PC-9 (cell line): ENCODE measurements at regions not wholly inside any gene's neighbourhood (a gene's known extent, or its start where the extent isn't known, plus 50 kb on each side); places are given as distances from the start of the nearest gene placed in this dataset.

ENCODE experiments used
- BruUV-seq: library from RNA; stranded (reverse); fragments of 400-500 nt; replicated peaks from 2 replicates; lab custom pipeline; 2021; lab: Mats Ljungman, UMichigan
- CTCF ChIA-PET: fragments of 300-600 bp; sonication (Branson Sonifier 250); formaldehyde crosslinking; loops from one replicate; lab custom pipeline; 2022; ENCODE audit warnings: antibody characterized with exemption; lab: Charles Lee
- POLR2A ChIA-PET: fragments of 300-600 bp; sonication (Branson Sonifier 250); formaldehyde crosslinking; loops from one replicate; lab custom pipeline; 2022; ENCODE audit warnings: antibody characterized with exemption; ENCODE audit not compliant: unreplicated experiment; lab: Charles Lee
- DNase-seq, 2 experiments: peaks; one replicate each; pipeline versions ENCODE4 v3.0.0 to v3.0.0-alpha.2; 2015 to 2022; ENCODE audit warnings: mixed read lengths in 1 of 2
- H2AFZ ChIP-seq: fragments of 200-600 bp; sonication (generic); 2 replicates; pipeline ENCODE4 v1.8.1; 2017; ENCODE audit warnings: antibody characterized with exemption
- H3F3A ChIP-seq: fragments of 200-600 bp; sonication (generic); 2 replicates; pipeline ENCODE4 v1.8.1; 2017; ENCODE audit warnings: antibody characterized with exemption, mild to moderate bottlenecking, low read depth; ENCODE audit not compliant: insufficient read depth
- H3K27ac ChIP-seq: fragments of 200-600 bp; sonication (generic); 2 replicates; pipeline ENCODE4 v1.6.1; 2016; ENCODE audit warnings: mixed run types
- H3K27me3 ChIP-seq: fragments of 200-600 bp; sonication (generic); 2 replicates; pipeline ENCODE4 v1.6.1; 2016; ENCODE audit warnings: low read depth, mixed run types; ENCODE audit not compliant: insufficient read depth
- H3K36me3 ChIP-seq: fragments of 200-600 bp; sonication (generic); 2 replicates; pipeline ENCODE4 v1.6.1; 2016; ENCODE audit warnings: low read depth, mixed run types
- H3K4me1 ChIP-seq: fragments of 200-600 bp; sonication (generic); replicated peaks from 2 replicates; pipeline ENCODE4 v1.6.1; 2016; ENCODE audit warnings: mixed run types; ENCODE audit not compliant: insufficient read depth
- H3K4me2 ChIP-seq: fragments of 200-600 bp; sonication (generic); 2 replicates; pipeline ENCODE4 v1.6.1; 2017; ENCODE audit warnings: mixed run types
- H3K4me3 ChIP-seq: fragments of 200-600 bp; sonication (generic); 2 replicates; pipeline ENCODE4 v1.6.1; 2016; ENCODE audit warnings: mixed run types
- H3K79me2 ChIP-seq: fragments of 200-600 bp; sonication (generic); 2 replicates; pipeline ENCODE4 v1.6.1; 2017; ENCODE audit warnings: low read depth, mixed run types
- H3K9me2 ChIP-seq: fragments of 200-600 bp; sonication (generic); 2 replicates; pipeline ENCODE4 v1.8.1; 2017; ENCODE audit warnings: mild to moderate bottlenecking; ENCODE audit not compliant: insufficient read depth
- H3K9me3 ChIP-seq: fragments of 200-600 bp; sonication (generic); 2 replicates; pipeline ENCODE4 v1.8.1; 2016; ENCODE audit warnings: low read depth; ENCODE audit not compliant: insufficient read depth
- H4K20me1 ChIP-seq: fragments of 200-600 bp; sonication (generic); 2 replicates; pipeline ENCODE4 v1.8.1; 2017; ENCODE audit not compliant: insufficient read depth
- EZH2 ChIP-seq: fragments of 200-600 bp; sonication (generic); IDR thresholded peaks from 2 replicates; pipeline ENCODE4 v1.8.0; 2017; ENCODE audit warnings: antibody characterized with exemption, low read depth
- intact Hi-C: fragments of 100-400 bp; cut with micrococcal nuclease; formaldehyde crosslinking; loops from one replicate; pipeline ENCODE4 v1.10.0; 2022; ENCODE audit not compliant: unreplicated experiment
- TF ChIP-seq, protein P1 (sequence below): fragments of 200-600 bp; sonication (generic); conservative IDR thresholded peaks from 2 replicates; pipeline ENCODE4 v1.6.1; 2017; ENCODE audit warnings: mixed run types, antibody characterized with exemption, mild to moderate bottlenecking, moderate library complexity

DNA sequence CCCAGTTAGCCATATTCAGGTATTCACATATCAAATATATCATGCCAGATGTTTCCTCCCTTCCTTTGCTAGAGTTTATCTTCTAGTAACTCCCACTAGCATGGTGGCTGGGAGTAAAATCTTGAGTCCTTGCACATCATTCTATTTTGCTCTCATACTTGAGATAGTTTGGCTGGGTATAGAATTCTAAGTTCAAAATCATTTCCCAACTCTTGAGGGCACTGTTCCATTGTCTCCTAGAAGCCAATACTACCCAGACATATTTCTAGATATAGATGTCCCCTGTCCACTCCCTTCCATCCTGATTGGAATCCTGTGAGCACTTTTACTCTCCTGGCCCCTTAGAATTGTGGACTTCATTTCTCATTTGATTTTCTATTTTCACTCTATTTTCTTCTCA lies 104.7 kb downstream of the ZFP64 start:
- no peak overlapping the region for H3K4me3 ChIP-seq
- peaks cover 13% of the 10 kb centered on the region for H3K4me1 ChIP-seq
- H3K27ac ChIP-seq: no peak overlapping the region
- intact Hi-C loops: no loop called here
- ChIA-PET POLR2A (no interaction called here), CTCF (no interaction called here)
- DNase-seq: no peak
- no peaks in the 10 kb centered on the region for H3K9me2 ChIP-seq
- BruUV-seq: no TSS peak
- H3K36me3 ChIP-seq: peaks cover 51% of the 10 kb centered on the region
- peaks cover 24% of the 10 kb centered on the region; the same call in 1 of the 2 replicates for H3F3A ChIP-seq
- peaks cover 23% of the 10 kb centered on the region for H3K9me3 ChIP-seq
- no peak overlapping the region for H3K4me2 ChIP-seq
- H3K27me3 ChIP-seq: no peaks in the 10 kb centered on the region
- no peak for TF ChIP-seq EZH2
- TF ChIP-seq, protein P1, sequence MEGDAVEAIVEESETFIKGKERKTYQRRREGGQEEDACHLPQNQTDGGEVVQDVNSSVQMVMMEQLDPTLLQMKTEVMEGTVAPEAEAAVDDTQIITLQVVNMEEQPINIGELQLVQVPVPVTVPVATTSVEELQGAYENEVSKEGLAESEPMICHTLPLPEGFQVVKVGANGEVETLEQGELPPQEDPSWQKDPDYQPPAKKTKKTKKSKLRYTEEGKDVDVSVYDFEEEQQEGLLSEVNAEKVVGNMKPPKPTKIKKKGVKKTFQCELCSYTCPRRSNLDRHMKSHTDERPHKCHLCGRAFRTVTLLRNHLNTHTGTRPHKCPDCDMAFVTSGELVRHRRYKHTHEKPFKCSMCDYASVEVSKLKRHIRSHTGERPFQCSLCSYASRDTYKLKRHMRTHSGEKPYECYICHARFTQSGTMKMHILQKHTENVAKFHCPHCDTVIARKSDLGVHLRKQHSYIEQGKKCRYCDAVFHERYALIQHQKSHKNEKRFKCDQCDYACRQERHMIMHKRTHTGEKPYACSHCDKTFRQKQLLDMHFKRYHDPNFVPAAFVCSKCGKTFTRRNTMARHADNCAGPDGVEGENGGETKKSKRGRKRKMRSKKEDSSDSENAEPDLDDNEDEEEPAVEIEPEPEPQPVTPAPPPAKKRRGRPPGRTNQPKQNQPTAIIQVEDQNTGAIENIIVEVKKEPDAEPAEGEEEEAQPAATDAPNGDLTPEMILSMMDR: no peak
- H3K79me2 ChIP-seq: no peaks in the 10 kb centered on the region
- no peaks in the 10 kb centered on the region for H4K20me1 ChIP-seq
- H2AFZ ChIP-seq: no peak overlapping the region

DNA sequence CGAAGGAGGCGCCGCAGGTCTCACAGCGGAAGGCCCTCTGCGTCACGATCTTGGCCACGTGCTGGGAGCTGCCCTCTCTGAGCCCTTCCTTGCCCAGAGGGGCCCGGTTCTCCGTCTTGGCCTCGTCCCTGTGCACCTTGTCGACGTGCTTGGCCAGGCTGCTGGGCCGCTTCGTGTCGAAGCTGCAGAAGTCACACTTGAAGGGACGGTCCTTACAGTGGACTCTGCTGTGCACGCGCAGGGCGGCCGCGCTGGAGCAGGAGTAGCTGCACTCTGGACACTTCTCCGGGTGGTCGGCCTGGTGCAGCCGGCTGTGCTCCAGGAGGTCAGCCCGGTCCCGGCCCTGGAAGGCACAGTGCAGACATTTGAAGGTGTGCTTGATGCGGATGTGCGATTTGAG lies 106.9 kb downstream of the ZFP64 start:
- no peak for DNase-seq
- TF ChIP-seq, protein P1: no peak
- TF ChIP-seq EZH2: no peak
- Histone ChIP-seq H2AFZ (no peak overlapping the region), H3K36me3 (peaks cover 54% of the 10 kb centered on the region), H3K27ac (no peak overlapping the region), H3K4me3 (no peak overlapping the region), H3K9me3 (peaks cover 23% of the 10 kb centered on the region), H3K4me1 (peaks cover 13% of the 10 kb centered on the region), H3K4me2 (no peak overlapping the region), H4K20me1 (no peaks in the 10 kb centered on the region), H3F3A (peaks cover 21% of the 10 kb centered on the region; the same call in 1 of the 2 replicates), H3K79me2 (no peaks in the 10 kb centered on the region), H3K27me3 (no peaks in the 10 kb centered on the region), H3K9me2 (no peaks in the 10 kb centered on the region)
- ChIA-PET POLR2A (no interaction called here), CTCF (interaction anchor here (0.6 kb wide), 2 partner anchors 627 to 719 kb away, joined by 3 to 4 read pairs; no protein-coding TSS in a partner anchor)
- intact Hi-C loops: no loop called here
- BruUV-seq: no TSS peak

DNA sequence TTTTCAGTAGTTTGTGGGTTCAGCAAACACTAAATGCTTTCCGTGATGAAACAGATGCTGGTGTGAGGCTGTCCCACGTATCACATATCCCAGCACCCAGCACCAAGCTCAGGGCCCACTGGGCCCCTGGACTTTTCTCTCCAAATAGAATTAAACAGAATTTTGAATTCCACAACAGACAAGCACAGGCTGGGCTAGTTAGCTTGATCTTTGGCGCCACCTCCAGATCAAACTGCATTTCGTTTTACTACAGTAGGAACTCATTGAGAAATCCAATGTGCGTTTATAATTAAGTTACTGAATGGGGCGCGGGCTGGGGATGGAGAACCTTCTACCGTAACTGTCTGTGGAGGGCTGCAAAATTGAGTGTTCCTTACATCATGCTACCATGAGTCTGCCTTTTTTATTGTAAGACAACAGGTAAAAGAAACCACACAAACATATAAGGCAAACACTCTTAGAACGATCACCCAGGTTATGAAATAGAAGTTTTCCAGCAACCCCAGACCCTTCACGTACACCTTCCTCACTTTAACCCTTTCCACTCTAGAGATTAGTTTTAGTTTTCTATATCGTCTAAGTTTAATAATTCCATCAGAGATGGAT lies 107.8 kb downstream of the ZFP64 start:
- no peak for TF ChIP-seq EZH2
- TF ChIP-seq, protein P1: peak; percentile 82
- Histone ChIP-seq H2AFZ (no peak overlapping the region), H4K20me1 (no peaks in the 10 kb centered on the region), H3K27ac (peak overlapping the region; percentile 33; the same call in 1 of the 2 replicates), H3K9me2 (no peaks in the 10 kb centered on the region), H3K36me3 (peaks cover 56% of the 10 kb centered on the region), H3K4me1 (peaks cover 13% of the 10 kb centered on the region), H3K9me3 (peaks cover 23% of the 10 kb centered on the region), H3K4me2 (no peak overlapping the region), H3K79me2 (no peaks in the 10 kb centered on the region), H3F3A (peaks cover 20% of the 10 kb centered on the region; the same call in 1 of the 2 replicates), H3K4me3 (no peak overlapping the region), H3K27me3 (no peaks in the 10 kb centered on the region)
- POLR2A ChIA-PET: no interaction called here
- DNase-seq: peak; percentile 34 to 48
- intact Hi-C loops: loop anchor here (1.0 to 2.0 kb wide), 5 partner anchors 283 to 1096 kb away; no protein-coding TSS in a partner anchor
- BruUV-seq: no TSS peak
- CTCF ChIA-PET: interaction anchor here (0.6 to 1.1 kb wide), 4 partner anchors 287 to 718 kb away, joined by 3 to 4 read pairs (median 3); no protein-coding TSS in a partner anchor
